ENCODE measurements at regions not wholly inside any gene's neighbourhood (a gene's known extent, or its start where the extent isn't known, plus 50 kb on each side); places are given as distances from the start of the nearest gene placed in this dataset.
"Not testable (repeated sequence)": the region's sequence is repeated elsewhere in the genome, so short reads cannot be mapped to it uniquely, and the experiment has no call there.

DNA sequence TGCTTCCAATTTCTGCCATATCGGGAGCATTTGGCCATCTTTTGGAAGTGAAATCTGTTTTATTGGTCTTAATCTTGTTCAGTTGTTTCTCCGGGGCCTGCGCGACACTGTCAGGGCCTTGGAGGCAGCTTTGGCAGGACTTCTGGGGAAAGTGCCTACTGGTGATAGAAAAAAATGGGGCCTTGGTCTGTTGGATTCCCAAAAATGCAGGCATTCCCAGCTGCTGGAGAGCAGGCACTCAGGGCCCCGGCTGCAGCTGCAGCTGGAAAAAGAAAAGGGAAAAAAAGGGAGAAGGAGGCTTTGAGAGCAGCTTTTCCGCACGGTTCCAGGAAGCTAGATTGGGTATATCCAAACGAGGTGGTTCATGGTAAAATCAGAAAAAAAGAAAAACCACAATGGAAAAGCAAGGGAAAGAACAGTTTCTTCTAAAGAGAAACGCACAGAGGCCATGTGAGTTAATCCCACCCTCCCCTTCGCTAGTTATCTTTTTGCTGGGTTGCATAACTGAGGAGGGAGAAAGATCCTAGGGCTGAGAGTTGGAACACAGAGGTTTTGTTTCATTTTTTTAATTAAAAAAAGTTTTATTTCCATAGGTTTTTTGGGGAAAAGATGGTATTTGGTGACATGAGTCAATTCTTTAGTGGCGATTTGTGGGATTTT lies 134.7 kb upstream of the RFLNA start:
- Histone ChIP-seq H3K9me2 (ENCODE audit: insufficient read depth, low read length) (no peaks in the 10 kb centered on the region), H3K79me2 (replicated peaks; ENCODE audit: insufficient read depth, low read length) (no peaks in the 10 kb centered on the region), H4K20me1 (ENCODE audit: insufficient read depth) (no peaks in the 10 kb centered on the region), H3K36me3 (ENCODE audit: insufficient read depth, low read length) (no peaks in the 10 kb centered on the region), H3K9ac (ENCODE audit: low read length) (no peak overlapping the region), H3K27me3 (ENCODE audit: insufficient read depth, low read depth, low read length) (no peaks in the 10 kb centered on the region), H2AFZ (ENCODE audit: low read depth, low read length) (no peak overlapping the region), H3K9me3 (ENCODE audit: low read length) (no peaks in the 10 kb centered on the region), H3K4me3 (ENCODE audit: low read length) (no peak overlapping the region), H3K27ac (ENCODE audit: low read length) (no peak overlapping the region), H3K4me2 (ENCODE audit: low read length) (no peak overlapping the region), H3F3A (ENCODE audit: insufficient read depth, low read length, poor library complexity, severe bottlenecking) (no peaks in the 10 kb centered on the region)
- no peak for TF ChIP-seq MXI1 (conservative IDR thresholded peaks at IDR 0.05; ENCODE audit: poor library complexity, severe bottlenecking)
- no peak for TF ChIP-seq RAD21 (conservative IDR thresholded peaks at IDR 0.05)
- no peak for TF ChIP-seq SMC3 (conservative IDR thresholded peaks at IDR 0.05; ENCODE audit: poor library complexity)
- TF ChIP-seq, protein P1, sequence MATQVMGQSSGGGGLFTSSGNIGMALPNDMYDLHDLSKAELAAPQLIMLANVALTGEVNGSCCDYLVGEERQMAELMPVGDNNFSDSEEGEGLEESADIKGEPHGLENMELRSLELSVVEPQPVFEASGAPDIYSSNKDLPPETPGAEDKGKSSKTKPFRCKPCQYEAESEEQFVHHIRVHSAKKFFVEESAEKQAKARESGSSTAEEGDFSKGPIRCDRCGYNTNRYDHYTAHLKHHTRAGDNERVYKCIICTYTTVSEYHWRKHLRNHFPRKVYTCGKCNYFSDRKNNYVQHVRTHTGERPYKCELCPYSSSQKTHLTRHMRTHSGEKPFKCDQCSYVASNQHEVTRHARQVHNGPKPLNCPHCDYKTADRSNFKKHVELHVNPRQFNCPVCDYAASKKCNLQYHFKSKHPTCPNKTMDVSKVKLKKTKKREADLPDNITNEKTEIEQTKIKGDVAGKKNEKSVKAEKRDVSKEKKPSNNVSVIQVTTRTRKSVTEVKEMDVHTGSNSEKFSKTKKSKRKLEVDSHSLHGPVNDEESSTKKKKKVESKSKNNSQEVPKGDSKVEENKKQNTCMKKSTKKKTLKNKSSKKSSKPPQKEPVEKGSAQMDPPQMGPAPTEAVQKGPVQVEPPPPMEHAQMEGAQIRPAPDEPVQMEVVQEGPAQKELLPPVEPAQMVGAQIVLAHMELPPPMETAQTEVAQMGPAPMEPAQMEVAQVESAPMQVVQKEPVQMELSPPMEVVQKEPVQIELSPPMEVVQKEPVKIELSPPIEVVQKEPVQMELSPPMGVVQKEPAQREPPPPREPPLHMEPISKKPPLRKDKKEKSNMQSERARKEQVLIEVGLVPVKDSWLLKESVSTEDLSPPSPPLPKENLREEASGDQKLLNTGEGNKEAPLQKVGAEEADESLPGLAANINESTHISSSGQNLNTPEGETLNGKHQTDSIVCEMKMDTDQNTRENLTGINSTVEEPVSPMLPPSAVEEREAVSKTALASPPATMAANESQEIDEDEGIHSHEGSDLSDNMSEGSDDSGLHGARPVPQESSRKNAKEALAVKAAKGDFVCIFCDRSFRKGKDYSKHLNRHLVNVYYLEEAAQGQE (IDR thresholded peaks at IDR 0.05; ENCODE audit: borderline replicate concordance), result no peak
- TF ChIP-seq EP300 (conservative IDR thresholded peaks at IDR 0.05; ENCODE audit: poor library complexity, severe bottlenecking), result no peak
- TF ChIP-seq, protein P2, sequence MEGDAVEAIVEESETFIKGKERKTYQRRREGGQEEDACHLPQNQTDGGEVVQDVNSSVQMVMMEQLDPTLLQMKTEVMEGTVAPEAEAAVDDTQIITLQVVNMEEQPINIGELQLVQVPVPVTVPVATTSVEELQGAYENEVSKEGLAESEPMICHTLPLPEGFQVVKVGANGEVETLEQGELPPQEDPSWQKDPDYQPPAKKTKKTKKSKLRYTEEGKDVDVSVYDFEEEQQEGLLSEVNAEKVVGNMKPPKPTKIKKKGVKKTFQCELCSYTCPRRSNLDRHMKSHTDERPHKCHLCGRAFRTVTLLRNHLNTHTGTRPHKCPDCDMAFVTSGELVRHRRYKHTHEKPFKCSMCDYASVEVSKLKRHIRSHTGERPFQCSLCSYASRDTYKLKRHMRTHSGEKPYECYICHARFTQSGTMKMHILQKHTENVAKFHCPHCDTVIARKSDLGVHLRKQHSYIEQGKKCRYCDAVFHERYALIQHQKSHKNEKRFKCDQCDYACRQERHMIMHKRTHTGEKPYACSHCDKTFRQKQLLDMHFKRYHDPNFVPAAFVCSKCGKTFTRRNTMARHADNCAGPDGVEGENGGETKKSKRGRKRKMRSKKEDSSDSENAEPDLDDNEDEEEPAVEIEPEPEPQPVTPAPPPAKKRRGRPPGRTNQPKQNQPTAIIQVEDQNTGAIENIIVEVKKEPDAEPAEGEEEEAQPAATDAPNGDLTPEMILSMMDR (IDR thresholded peaks at IDR 0.05; ENCODE audit: poor library complexity, severe bottlenecking), result no peak
- TF ChIP-seq EZH2 (IDR thresholded peaks at IDR 0.05; ENCODE audit: borderline replicate concordance, insufficient read depth, low read length, poor library complexity, severe bottlenecking), result no peak
- TF ChIP-seq TAF1 (IDR thresholded peaks at IDR 0.05; ENCODE audit: low read depth), result no peak
- no peak for TF ChIP-seq POLR2AphosphoS5 (IDR thresholded peaks at IDR 0.05)

DNA sequence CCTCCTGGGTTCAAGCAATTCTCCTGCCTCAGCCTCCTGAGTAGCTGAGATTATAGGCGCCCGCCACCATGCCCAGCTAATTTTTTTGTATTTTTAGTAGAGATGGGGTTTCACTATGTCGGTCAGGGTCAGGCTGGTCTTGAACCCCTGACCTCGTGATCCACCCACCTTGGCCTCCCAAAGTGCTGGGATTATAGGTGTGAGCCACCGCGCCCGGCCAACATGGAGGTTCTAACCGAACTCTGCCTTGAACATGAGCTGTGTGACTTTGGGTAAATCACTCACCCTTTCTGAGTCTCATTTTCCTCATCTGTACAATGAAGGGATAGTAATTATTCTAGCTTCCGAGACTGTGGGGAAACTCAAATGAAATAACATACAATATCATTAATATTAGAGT lies 133.5 kb upstream of the RFLNA start:
- not testable (repeated sequence) for H4K20me1 ChIP-seq (ENCODE audit: insufficient read depth)

More for the DNA sequence above, 133.5 kb upstream of the RFLNA start:
- H3K4me3 ChIP-seq (ENCODE audit: low read length); H3K4me2 ChIP-seq (ENCODE audit: low read length); H3F3A ChIP-seq (ENCODE audit: insufficient read depth, low read length, poor library complexity, severe bottlenecking); H3K79me2 ChIP-seq (replicated peaks; ENCODE audit: insufficient read depth, low read length); H3K9me3 ChIP-seq (ENCODE audit: low read length); H3K9me2 ChIP-seq (ENCODE audit: insufficient read depth, low read length); H3K36me3 ChIP-seq (ENCODE audit: insufficient read depth, low read length); H3K27me3 ChIP-seq (ENCODE audit: insufficient read depth, low read depth, low read length); H3K9ac ChIP-seq (ENCODE audit: low read length); H2AFZ ChIP-seq (ENCODE audit: low read depth, low read length); H3K27ac ChIP-seq (ENCODE audit: low read length): not testable (repeated sequence)

All from neural cell (in vitro differentiated cells).